Suprapubic skin (tissue), 4 donors: ENCODE measurements at regions not wholly inside any gene's neighbourhood (a gene's known extent, or its start where the extent isn't known, plus 50 kb on each side); places are given as distances from the start of the nearest gene placed in this dataset.

Source experiments
- CTCF ChIP-seq, 2 donors: fragments of 200-600 bp in 1 of 2; fragments of 450-650 bp in 1 of 2; sonication (generic) in 1 of 2; IDR thresholded peaks; one replicate each; pipeline ENCODE4 v1.5.1; 2016 to 2019; ENCODE audit warnings: antibody characterized with exemption in 2 of 2, mild to moderate bottlenecking in 1 of 2, moderate library complexity in 1 of 2
- EP300 ChIP-seq: sonication (generic); formaldehyde crosslinking; IDR thresholded peaks from one replicate; pipeline ENCODE4 v1.6.1; 2017; ENCODE audit warnings: antibody characterized with exemption
- POLR2A ChIP-seq, 2 donors: fragments of 450-650 bp; IDR thresholded peaks; one replicate each; pipeline ENCODE4 v1.6.1; 2017; ENCODE audit warnings: antibody characterized with exemption in 2 of 2, mild to moderate bottlenecking in 2 of 2, moderate library complexity in 2 of 2
- POLR2AphosphoS5 ChIP-seq, 3 donors: sonication (generic); formaldehyde crosslinking; IDR thresholded peaks; one replicate each; pipeline ENCODE4 v1.6.1; 2017; ENCODE audit warnings: antibody characterized with exemption in 3 of 3

- TF ChIP-seq POLR2AphosphoS5 (IDR thresholded peaks at IDR 0.05) (no peak), CTCF (IDR thresholded peaks at IDR 0.05) (no peak), POLR2A (IDR thresholded peaks at IDR 0.05) (no peak), EP300 (no peak)
Measured at GRCh38 chr1:218164111-218164929, 120.8 kb upstream of the RRP15 start.
